SK-N-SH (cell line): ENCODE measurements at regions not wholly inside any gene's neighbourhood (a gene's known extent, or its start where the extent isn't known, plus 50 kb on each side); places are given as distances from the start of the nearest gene placed in this dataset.

Experiments used
- CTCF ChIP-seq: fragments of 200-600 bp; sonication (generic); IDR thresholded peaks from 2 replicates; pipeline ENCODE4 v1.6.1; 2017; ENCODE audit warnings: antibody characterized with exemption, mild to moderate bottlenecking, moderate library complexity
- POLR2AphosphoS5 ChIP-seq: IDR thresholded peaks from 2 replicates; pipeline ENCODE4 v1.6.1; 2012; ENCODE audit warnings: low read depth, low read length
- USF1 ChIP-seq: IDR thresholded peaks from 2 replicates; pipeline ENCODE4 v1.4.0; 2012; ENCODE audit warnings: low read depth, borderline replicate concordance
- YY1 ChIP-seq: IDR thresholded peaks from 2 replicates; pipeline ENCODE4 v1.4.0; 2012; ENCODE audit warnings: low read depth, mild to moderate bottlenecking

- TF ChIP-seq POLR2AphosphoS5 = no peak
- TF ChIP-seq CTCF = no peak
- TF ChIP-seq YY1 = no peak
- TF ChIP-seq USF1 = no peak
These were observed 1410.4 kb upstream of the ZEB2 start for GRCh38 chr2:145930318-145930717.
